ENCODE measurements at regions not wholly inside any gene's neighbourhood (a gene's known extent, or its start where the extent isn't known, plus 50 kb on each side); places are given as distances from the start of the nearest gene placed in this dataset.

GRCh38 chr7:387132-388022 lies 97.4 kb downstream of the FOXL3 start:
- no peak for DNase-seq

- DNase-seq = no peak
These were observed 98.3 kb downstream of the FOXL3 start for GRCh38 chr7:388023-388960.

GRCh38 chr7:388961-389701 lies 99.2 kb downstream of the FOXL3 start:
- no peak for DNase-seq

- no peak for DNase-seq
These were observed 100.1 kb downstream of the FOXL3 start for GRCh38 chr7:389911-390601.

- no peak for DNase-seq
These were observed 100.9 kb downstream of the FOXL3 start for GRCh38 chr7:390761-391410.

- DNase-seq = no peak
These were observed 101.5 kb downstream of the FOXL3 start for GRCh38 chr7:391411-391951.

GRCh38 chr7:391961-392524 lies 102.1 kb downstream of the FOXL3 start:
- DNase-seq = no peak

- DNase-seq = no peak
These were observed 102.9 kb downstream of the FOXL3 start for GRCh38 chr7:392822-393221.

GRCh38 chr7:395643-396042 lies 105.7 kb downstream of the FOXL3 start:
- no peak for DNase-seq

GRCh38 chr7:398888-399287 lies 108.9 kb downstream of the FOXL3 start:
- no peak for DNase-seq

- no peak for DNase-seq
These were observed 111.0 kb downstream of the FOXL3 start for GRCh38 chr7:400901-401485.

- no peak for DNase-seq
These were observed 111.5 kb downstream of the FOXL3 start for GRCh38 chr7:401495-401894.

- no peak for DNase-seq
These were observed 114.7 kb downstream of the PDGFA start for GRCh38 chr7:404812-405488.

GRCh38 chr7:405489-406211 lies 114.0 kb downstream of the PDGFA start:
- no peak for DNase-seq

GRCh38 chr7:407721-408539 lies 111.7 kb downstream of the PDGFA start:
- DNase-seq = no peak

GRCh38 chr7:408751-409311 lies 110.8 kb downstream of the PDGFA start:
- DNase-seq = no peak

GRCh38 chr7:409339-410281 lies 110.0 kb downstream of the PDGFA start:
- DNase-seq = no peak
